ENCODE measurements at regions not wholly inside any gene's neighbourhood (a gene's known extent, or its start where the extent isn't known, plus 50 kb on each side); places are given as distances from the start of the nearest gene placed in this dataset.

- TF ChIP-seq CTCF (optimal IDR thresholded peaks at IDR 0.05 in 1 of 3, IDR thresholded peaks at IDR 0.05 in 1 of 3, conservative IDR thresholded peaks at IDR 0.05 in 1 of 3; ENCODE audit: extremely low read depth in 1 of 3, insufficient read depth in 2 of 3, low read length in 3 of 3) (no peak), EZH2 (IDR thresholded peaks at IDR 0.05; ENCODE audit: low read length) (no peak)
Measured at GRCh38 chr4:123561525-123561924, 164.9 kb downstream of the SPRY1 start.
